BJ (cell line): ENCODE measurements at regions not wholly inside any gene's neighbourhood (a gene's known extent, or its start where the extent isn't known, plus 50 kb on each side); places are given as distances from the start of the nearest gene placed in this dataset.

Experiments
- CTCF ChIA-PET: fragments of 350-600 bp; formaldehyde crosslinking; extraction: SDS; loops from one replicate; lab custom pipeline; 2021; ENCODE audit warnings: antibody characterized with exemption, inconsistent platforms; lab: Yijun Ruan, JAX
- POLR2A ChIA-PET: fragments of 300-600 bp; sonication (Branson Sonifier 250); formaldehyde crosslinking; extraction: SDS; loops from one replicate; lab custom pipeline; 2021; ENCODE audit warnings: antibody characterized with exemption; lab: Charles Lee
- DNase-seq: peaks from one replicate; pipeline ENCODE4 v3.0.0-alpha.2; 2011; ENCODE audit warnings: low read depth
- H3K27me3 ChIP-seq: 2 replicates; pipeline ENCODE4 v1.6.0; 2011; ENCODE audit warnings: low read length; ENCODE audit not compliant: control insufficient read depth, insufficient read depth
- H3K36me3 ChIP-seq: 2 replicates; pipeline ENCODE4 v1.5.1; 2011; ENCODE audit warnings: low read length; ENCODE audit not compliant: control insufficient read depth, insufficient read depth
- H3K4me3 ChIP-seq: 2 replicates; pipeline ENCODE4 v1.5.1; 2011; ENCODE audit warnings: low read depth, mild to moderate bottlenecking, control low read depth, low read length
- CTCF ChIP-seq: IDR thresholded peaks from 2 replicates; pipeline ENCODE4 v1.5.1; 2011; ENCODE audit warnings: low read depth, mild to moderate bottlenecking, control low read depth, inconsistent platforms, low read length, moderate library complexity; ENCODE audit not compliant: insufficient read depth

- Histone ChIP-seq H3K4me3 (no peak overlapping the region), H3K27me3 (no peaks in the 10 kb centered on the region), H3K36me3 (no peaks in the 10 kb centered on the region)
- ChIA-PET CTCF (no interaction called here), POLR2A (no interaction called here)
- DNase-seq, result no peak
- no peak for TF ChIP-seq CTCF
Measured at GRCh38 chr15:94987085-94987484, 755.7 kb downstream of the MCTP2 start.

- CTCF ChIA-PET, result interaction anchor here (0.6 kb wide), 1 partner anchor 1556 kb away, joined by 3 read pairs; no protein-coding TSS in a partner anchor
- DNase-seq, result no peak
- no peak for TF ChIP-seq CTCF
- no peaks in the 10 kb centered on the region for H3K36me3 ChIP-seq
- H3K27me3 ChIP-seq, result no peaks in the 10 kb centered on the region
- no peak overlapping the region for H3K4me3 ChIP-seq
- POLR2A ChIA-PET, result no interaction called here
Measured at GRCh38 chr15:94991718-94992117, 760.4 kb downstream of the MCTP2 start.

DNA sequence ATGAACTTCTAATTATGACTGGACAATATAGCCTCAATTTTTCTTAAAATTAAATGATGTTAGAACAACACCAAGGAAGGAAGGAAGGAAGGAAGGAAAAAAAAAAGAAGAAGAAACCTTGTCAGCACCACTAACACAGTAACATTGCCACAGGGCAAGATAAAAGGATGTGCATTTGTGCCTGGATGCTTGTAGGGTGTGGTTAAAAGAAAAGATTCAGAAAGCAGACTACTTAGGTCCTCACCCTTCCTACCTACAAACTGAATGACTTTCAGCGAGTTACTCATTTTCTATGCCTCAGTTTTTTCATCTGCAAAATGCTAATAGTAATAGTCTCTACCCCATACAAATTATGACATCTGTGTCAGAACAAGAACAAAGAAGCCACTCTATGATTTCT lies 778.3 kb downstream of the MCTP2 start:
- ChIA-PET CTCF (interaction anchor here (1.4 kb wide), 1 partner anchor 683 kb away, joined by 7 read pairs; no protein-coding TSS in a partner anchor), POLR2A (no interaction called here)
- Histone ChIP-seq H3K36me3 (no peaks in the 10 kb centered on the region), H3K4me3 (no peak overlapping the region), H3K27me3 (no peaks in the 10 kb centered on the region)
- no peak for TF ChIP-seq CTCF
- no peak for DNase-seq

GRCh38 chr15:95013381-95013780 lies 782.0 kb downstream of the MCTP2 start:
- H3K4me3 ChIP-seq, result no peak overlapping the region
- POLR2A ChIA-PET, result no interaction called here

More at GRCh38 chr15:95013381-95013780, 782.0 kb downstream of the MCTP2 start:
- Histone ChIP-seq H3K27me3 (no peaks in the 10 kb centered on the region), H3K36me3 (no peaks in the 10 kb centered on the region)
- CTCF ChIA-PET, result interaction anchor here (1.5 kb wide), 1 partner anchor 1343 kb away, joined by 4 read pairs; no protein-coding TSS in a partner anchor
- no peak for DNase-seq
- no peak for TF ChIP-seq CTCF
